HFF-Myc (cell line): ENCODE measurements at regions not wholly inside any gene's neighbourhood (a gene's known extent, or its start where the extent isn't known, plus 50 kb on each side); places are given as distances from the start of the nearest gene placed in this dataset.

Experiments
- DNase-seq: peaks from one replicate; pipeline ENCODE4 v3.0.0-alpha.2; 2011; ENCODE audit warnings: low read depth; ENCODE audit errors: extremely low read depth
- H3K4me3 ChIP-seq: replicated peaks from 2 replicates; pipeline ENCODE4 v1.5.1; 2011; ENCODE audit warnings: low read depth, mild to moderate bottlenecking, control low read depth, low read length
- TF ChIP-seq, protein P1 (sequence below): IDR thresholded peaks from 2 replicates; pipeline ENCODE4 v1.5.1; 2012; ENCODE audit warnings: mild to moderate bottlenecking, low read depth, low read length, control low read depth; ENCODE audit errors: missing control alignments

- TF ChIP-seq, protein P1, sequence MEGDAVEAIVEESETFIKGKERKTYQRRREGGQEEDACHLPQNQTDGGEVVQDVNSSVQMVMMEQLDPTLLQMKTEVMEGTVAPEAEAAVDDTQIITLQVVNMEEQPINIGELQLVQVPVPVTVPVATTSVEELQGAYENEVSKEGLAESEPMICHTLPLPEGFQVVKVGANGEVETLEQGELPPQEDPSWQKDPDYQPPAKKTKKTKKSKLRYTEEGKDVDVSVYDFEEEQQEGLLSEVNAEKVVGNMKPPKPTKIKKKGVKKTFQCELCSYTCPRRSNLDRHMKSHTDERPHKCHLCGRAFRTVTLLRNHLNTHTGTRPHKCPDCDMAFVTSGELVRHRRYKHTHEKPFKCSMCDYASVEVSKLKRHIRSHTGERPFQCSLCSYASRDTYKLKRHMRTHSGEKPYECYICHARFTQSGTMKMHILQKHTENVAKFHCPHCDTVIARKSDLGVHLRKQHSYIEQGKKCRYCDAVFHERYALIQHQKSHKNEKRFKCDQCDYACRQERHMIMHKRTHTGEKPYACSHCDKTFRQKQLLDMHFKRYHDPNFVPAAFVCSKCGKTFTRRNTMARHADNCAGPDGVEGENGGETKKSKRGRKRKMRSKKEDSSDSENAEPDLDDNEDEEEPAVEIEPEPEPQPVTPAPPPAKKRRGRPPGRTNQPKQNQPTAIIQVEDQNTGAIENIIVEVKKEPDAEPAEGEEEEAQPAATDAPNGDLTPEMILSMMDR = no peak
Measured at GRCh38 chr10:131802156-131802915, 98.5 kb upstream of the PPP2R2D start.

DNA sequence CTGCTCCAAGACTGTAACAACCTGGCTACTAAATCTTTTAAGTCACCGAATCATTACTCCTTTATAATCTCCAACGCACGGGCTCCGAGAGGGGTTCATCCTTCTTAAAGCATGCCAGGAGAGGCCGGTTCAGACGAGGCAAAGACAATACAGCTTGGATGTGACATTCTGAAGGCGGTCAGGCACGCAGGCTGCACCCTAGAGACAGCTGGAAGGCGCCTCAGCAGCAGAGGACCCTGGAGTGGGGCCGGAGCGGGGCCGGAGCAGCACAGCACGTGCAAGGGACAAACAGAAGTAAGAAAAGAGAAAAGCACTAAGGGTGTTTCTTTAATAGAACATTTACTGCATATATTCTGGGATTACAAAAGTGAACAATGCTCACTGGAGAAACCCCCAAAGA is 97.8 kb upstream of the PPP2R2D start:
- H3K4me3 ChIP-seq = no peak overlapping the region
- TF ChIP-seq, protein P1 = no peak
- DNase-seq = no peak

More at GRCh38 chr10:131802156-131802915, 98.5 kb upstream of the PPP2R2D start:
- no peak overlapping the region for H3K4me3 ChIP-seq
- no peak for DNase-seq

DNA sequence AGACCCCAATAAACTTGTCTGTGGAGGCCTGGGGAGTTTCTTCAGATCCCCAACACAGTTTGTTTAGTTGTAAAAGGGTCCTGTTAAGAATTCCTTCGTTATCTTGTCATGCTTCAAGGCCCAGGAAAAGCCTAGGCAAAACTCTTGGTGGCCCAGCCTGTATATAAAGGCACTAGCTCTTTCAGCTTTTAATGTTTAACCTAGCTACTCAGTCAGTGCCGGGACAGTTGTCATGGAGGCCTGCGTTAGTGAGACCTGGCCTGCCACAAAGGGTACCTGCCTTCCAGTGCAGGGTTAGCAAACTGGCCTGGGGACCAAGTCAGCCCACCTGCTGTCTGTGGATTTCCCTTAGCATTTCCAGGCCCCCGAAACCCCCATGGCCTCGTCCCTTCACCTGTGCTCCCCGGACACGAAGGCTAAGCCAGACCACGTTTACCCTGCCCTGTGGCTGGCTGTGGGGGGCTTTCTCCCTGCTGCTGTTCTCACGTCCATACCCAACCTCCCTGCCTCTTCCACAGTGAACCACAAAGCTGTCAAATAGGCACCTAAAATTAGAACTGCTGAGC is 96.9 kb upstream of the PPP2R2D start:
- TF ChIP-seq, protein P1 = no peak
- H3K4me3 ChIP-seq = no peak overlapping the region
- no peak for DNase-seq

DNA sequence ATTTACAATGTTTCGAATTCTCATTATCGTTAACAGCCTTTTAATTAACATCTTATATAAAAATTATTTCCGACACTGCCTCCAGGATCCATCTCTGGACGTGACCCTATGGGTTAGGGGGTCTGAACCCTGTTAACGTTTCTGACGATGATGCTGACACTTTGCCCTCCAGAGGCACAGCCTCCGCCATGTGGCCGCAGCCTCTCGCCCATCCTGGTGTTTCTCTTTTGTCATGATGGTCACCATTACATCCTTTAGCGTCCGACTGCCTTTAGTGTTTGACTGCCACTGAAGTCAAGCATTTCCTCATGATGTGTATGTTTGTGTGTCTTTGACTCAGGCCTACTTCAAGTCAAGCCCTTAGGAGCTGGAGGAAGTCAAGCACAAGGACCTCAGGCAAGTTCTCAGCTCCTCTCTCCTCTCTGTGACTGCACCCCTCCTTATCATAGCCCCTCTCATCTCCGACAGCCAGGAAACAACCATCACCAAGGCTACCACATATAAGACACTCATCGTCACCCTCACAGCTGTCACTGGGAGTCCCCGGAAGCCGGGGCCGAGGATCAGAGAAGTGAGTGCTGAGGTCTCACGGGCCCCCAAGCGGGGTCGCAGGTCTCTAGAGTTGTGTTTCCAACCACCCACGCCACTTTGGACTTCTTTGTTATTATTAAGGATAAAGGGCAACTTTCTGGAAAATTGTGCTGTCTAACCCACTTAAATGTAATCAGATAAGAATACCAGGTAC is 96.1 kb upstream of the PPP2R2D start:
- no peak for DNase-seq
- TF ChIP-seq, protein P1 = no peak
- H3K4me3 ChIP-seq = no peak overlapping the region

DNA sequence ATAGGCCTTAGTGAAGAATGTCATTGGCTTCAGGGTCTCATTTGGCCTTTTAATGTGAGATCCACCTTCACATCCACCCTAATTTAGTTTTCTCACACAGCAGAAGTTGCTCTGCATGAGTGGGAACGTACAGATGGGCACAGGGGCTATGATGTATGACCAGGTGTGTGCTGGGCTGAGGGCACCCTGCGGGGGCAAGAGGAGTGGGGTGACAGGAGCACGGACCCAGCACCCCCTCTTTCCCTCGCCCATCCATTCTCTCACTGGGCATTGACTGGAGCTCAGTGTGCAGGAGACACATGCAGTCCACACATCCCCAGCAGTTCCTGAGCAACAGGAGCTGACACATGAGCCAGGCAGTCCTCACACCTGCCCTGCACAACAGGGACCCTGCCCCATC is 95.1 kb upstream of the PPP2R2D start:
- TF ChIP-seq, protein P1 = no peak
- DNase-seq = no peak
- no peak overlapping the region for H3K4me3 ChIP-seq

DNA sequence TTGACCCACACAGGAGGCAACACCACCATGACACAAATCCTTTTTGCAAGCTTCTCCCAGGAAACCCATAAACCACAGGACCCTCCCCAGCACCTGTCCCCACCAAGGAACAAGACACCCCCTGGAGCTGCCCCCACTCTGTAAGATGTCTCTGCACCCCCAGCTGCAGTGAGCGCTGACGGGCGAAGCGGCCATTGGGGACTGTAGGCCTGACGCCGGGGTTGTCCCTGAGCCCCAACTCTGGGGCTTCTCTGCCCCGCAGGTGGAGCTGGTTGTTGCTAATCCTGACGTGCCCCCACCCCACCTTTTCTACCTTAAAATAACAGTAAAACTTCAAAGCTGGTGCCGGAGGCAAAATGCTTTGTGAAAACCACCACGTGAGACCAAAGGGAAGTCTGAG is 94.7 kb upstream of the PPP2R2D start:
- no peak overlapping the region for H3K4me3 ChIP-seq
- TF ChIP-seq, protein P1 = no peak
- DNase-seq = no peak
